ENCODE measurements at regions not wholly inside any gene's neighbourhood (a gene's known extent, or its start where the extent isn't known, plus 50 kb on each side); places are given as distances from the start of the nearest gene placed in this dataset.
"Not testable (repeated sequence)": the region's sequence is repeated elsewhere in the genome, so short reads cannot be mapped to it uniquely, and the experiment has no call there.

DNA sequence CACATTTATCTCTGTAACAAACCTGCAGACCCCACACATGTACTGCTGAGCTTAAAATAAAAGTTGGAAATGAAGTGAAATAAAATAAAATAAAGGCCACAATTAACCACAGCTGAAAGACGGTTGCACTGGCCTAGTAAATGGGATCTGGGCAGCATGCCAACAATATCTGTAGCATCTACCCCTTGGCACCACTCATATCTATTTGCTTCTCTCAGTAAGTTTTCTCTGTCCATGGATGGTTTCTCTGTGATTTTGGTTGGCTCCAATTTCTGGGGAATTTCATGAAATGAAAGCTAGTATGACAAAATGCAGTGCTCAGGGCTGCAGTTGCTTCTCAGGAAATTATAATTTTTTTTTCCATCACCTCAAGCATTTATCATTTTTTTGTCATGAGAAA is 172.0 kb upstream of the IL15 start:
- DNase-seq, result no peak

GRCh38 chr4:141465171-141465570 is 171.2 kb upstream of the IL15 start:
- DNase-seq, result no peak

DNA sequence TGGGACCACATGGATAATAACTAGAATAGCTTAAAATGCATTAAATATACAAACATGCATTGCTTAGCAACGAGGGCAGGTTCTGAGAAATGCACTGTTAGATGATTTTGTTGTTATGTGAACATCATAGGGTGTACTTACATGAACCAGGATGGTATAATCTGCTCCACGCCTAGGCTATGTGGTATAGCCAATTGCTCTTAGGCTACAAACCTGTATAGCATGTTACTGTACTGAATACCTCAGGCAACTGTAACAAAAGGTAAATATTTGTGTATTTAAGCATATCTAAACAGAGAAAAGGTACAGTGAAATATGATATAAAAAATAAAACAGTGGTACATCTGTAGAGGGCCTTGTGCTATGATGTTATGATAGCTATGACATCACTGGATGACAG is 169.2 kb upstream of the IL15 start:
- no peak for DNase-seq

DNA sequence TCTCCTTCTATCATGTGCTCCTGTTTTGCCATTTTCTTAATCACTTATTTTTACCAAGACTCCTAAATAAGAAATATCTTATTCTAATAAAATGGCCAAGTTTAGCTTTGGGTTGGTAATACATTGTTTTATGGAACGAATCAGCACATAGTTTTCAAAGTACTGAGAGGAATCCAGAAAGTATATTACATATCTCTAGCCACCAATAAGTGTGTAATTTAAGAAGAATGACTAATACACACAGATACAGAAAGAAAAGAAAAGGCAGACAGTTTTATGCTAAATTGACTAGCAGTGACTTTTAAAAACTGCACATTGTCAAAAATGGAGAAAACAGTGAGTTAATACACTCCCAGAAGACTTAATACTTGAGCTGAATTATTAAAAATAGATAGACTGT is 167.0 kb upstream of the IL15 start:
- no peak for DNase-seq

DNA sequence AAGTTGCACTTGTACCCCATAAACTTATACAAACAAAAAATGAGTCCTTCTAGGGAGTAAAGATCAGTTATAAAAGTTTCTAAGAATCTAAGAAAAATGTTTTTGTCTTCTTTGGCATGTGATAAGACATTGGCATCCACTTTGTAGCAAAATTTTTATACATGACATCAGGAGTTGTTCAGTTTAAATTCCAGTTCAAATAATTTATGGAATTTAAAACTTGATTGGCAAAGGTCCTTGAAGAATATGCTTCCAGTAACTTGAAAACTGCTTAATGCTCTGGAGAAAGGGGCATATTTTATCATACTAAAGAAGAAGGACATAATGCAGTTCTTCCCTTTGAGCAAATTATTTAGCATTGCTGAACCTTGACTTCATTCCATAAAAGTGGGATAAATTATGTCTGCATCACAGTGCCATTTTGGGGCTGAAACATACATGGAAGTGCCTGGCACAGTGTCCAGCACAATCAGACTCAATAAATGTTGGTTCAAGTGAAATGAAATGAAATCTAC is 163.3 kb upstream of the IL15 start:
- no peak for DNase-seq

DNA sequence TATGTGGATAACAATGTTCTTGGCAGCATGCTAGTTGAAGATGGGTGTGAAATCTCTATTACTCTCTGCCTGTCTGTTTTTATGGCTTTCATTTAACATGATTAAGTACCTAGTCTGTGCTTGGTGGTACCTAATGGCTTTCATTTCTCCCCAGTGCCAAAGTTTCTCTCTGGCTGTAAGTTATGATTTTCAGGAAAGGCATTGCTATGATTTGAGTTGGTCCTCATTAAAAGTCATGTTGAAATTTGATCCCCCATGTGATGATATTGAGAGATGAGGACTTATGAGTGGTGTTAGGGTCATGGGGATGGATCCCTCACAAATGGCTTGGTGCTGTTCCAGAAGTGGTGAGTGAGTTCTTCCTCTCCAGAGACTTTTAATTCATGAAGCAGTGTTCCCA is 162.4 kb upstream of the IL15 start:
- DNase-seq, result no peak

GRCh38 chr4:141480950-141481349 is 155.4 kb upstream of the IL15 start:
- no peak for DNase-seq

DNA sequence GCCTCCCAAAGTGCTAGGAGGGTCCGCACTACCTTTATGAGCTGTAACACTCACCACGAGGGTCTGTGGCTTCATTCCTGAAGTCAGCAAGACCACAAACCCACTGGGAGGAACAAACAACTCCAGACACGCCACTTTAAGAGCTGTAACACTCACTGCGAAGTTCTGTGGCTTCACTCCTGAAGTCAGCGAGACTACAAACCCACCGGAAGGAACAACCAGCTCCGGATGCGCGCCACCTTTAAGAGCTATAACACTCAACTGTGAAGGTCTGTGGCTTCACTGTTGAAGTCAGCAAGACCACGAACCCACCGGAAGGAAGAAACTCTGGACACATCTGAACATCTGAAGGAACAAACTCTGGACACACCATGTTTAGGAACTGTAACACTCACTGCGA is 152.1 kb upstream of the IL15 start:
- not testable (repeated sequence) for DNase-seq

GRCh38 chr4:141486375-141486997 is 149.9 kb upstream of the IL15 start:
- no peak for DNase-seq

- DNase-seq, result no peak
Observed at GRCh38 chr4:141497627-141498026, 138.8 kb upstream of the IL15 start.

- no peak for DNase-seq
Observed at GRCh38 chr4:141499261-141499853, 137.0 kb upstream of the IL15 start.

GRCh38 chr4:141501395-141501794 is 135.0 kb upstream of the IL15 start:
- no peak for DNase-seq

GRCh38 chr4:141501931-141502330 is 134.5 kb upstream of the IL15 start:
- no peak for DNase-seq

DNA sequence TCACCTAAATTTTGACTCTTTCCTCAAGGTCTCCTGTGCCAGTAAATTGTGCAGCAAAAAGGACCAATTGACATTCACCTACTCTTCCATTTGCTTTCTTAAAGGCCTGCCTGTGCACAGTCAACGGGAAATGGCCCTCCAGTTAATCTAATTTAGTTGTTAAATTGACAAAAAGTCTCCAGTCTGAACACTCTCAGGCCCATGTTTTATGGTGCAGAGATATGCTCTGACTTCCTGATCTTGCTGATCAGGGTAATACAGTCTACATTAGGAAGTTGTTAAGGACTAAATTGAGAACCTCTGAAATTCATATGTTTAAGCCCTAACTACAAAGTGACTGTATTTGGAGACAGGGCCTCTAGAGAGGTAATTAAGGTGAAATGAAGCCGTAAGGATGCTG is 133.6 kb upstream of the IL15 start:
- no peak for DNase-seq

GRCh38 chr4:141503260-141503659 is 133.1 kb upstream of the IL15 start:
- DNase-seq, result no peak

GRCh38 chr4:141511055-141511454 is 125.3 kb upstream of the IL15 start:
- DNase-seq, result no peak

DNA sequence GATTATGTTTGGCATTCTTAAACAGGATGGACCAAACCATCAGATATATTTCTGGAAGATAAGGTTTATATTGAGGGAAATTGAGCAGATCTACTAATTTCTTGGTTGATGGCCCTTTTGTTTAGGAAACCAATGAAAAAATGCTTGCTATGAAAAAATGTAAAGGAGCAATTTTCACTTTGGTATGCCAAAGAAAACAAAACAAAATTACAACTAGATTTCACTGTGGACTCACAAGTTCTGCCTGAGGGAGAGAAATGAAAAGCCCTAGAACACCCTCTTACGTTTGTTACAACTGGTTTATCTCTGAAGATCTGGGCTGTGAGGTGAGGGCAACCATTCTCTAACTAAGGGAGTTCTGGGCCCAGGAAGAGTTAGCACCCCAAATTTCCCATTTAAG is 122.5 kb upstream of the IL15 start:
- no peak for DNase-seq

GRCh38 chr4:141518222-141518621 is 118.2 kb upstream of the IL15 start:
- DNase-seq, result no peak

DNA sequence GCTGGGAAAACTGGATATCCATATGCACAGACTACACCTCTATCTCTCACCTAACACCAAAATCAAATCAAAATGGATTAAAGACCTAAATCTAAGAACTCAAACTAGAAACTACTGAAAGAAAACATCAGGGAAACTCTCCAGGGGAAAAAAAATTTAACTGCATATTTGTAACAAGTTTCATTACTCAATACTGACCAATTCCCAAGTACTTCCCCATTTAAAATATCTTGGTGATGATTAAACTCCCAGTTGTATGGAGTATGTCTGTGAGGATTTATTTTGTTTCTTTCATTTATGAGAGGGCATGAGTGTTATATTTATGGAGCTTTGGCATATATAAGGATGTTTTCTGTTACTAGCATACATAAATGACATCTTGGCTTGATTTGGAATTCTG is 112.3 kb upstream of the IL15 start:
- no peak for DNase-seq

DNA sequence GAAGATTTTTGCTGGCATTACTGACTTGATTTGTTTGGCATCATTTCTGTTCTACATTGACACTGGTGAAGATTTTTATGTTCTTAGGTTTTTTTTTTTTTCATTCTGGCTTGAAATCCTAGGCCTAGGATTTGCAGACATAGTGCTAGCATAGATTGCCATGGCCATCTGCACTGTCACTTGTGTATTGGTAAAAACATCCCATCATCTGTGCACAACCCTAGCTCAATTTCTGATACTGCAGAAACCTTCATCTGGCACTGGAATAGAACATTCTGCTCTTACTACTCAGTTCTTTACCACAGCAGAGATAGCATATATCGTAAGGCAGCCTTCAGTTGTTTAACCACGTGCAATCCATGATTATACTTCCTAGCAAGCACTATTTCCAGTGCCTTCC is 111.5 kb upstream of the IL15 start:
- no peak for DNase-seq

DNA sequence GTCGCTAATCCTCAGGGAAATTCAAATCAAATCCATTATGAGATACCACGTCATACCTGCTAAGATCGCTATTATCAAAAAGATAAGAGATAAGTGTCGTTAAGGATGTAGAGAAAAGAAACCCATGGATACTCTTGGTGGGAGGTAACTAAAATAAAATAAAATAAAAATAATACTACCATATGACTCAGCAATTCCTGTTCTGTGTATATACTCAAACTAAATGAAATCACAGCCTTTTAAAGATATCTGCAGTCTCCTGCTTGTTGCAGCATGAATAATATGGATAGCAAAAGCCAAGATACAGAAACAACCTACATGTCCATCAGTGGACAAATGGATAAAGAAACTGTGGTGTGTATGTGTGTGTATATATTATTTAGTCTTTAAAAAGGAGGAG is 105.8 kb upstream of the IL15 start:
- DNase-seq, result no peak

GRCh38 chr4:141534985-141535384 is 101.4 kb upstream of the IL15 start:
- no peak for DNase-seq

GRCh38 chr4:141538001-141538400 is 98.4 kb upstream of the IL15 start:
- DNase-seq, result no peak

DNA sequence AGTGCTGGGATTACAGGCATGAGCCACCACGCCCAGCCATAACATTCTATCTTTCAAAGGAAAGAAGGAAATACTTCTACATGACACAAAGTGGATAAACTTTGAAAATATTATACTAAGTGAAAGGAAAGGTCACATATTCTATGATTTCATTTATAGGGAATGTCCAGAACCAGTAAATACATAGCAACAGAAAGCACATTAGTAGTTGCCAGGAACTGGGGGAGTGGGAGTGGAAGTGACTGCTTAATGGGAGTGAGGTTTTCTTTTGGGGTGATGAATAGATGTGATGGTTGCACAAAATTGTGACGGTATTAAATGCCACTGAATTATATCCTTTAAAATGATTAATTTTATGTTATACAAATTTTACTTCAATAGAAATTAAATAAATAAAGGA is 95.7 kb upstream of the IL15 start:
- DNase-seq, result no peak

DNA sequence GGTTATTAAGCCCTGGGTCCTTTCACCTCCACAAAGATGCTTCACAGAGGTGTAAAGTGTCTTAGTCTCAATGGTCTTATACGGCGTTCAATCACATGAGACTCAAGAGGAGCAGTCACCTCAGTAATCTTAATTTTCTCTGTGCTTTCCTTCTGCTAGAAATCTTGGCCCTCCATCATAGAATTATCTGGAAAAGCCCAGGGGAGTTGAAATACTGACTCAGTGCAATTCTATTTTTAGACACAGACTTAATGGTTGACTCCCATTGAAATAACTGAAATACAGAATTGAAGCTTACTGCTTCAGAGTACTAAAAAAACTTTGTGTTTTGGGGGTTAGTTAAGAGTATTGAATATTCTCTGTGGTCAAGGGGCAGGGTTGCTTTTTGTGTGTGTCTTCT is 94.5 kb upstream of the IL15 start:
- no peak for DNase-seq

Measured in CD4-positive, alpha-beta T cell treated with Interleukin-10 for 1 hour (primary cell).